ENCODE measurements at regions not wholly inside any gene's neighbourhood (a gene's known extent, or its start where the extent isn't known, plus 50 kb on each side); places are given as distances from the start of the nearest gene placed in this dataset.
"Not testable (repeated sequence)": the region's sequence is repeated elsewhere in the genome, so short reads cannot be mapped to it uniquely, and the experiment has no call there.

GRCh38 chr7:149625340-149625946 lies 127.8 kb upstream of the ZNF746 start:
- TF ChIP-seq SPI1 (IDR thresholded peaks at IDR 0.05; ENCODE audit: borderline replicate concordance, low read depth), result no peak
- peak; percentile 55 for TF ChIP-seq CTCF (IDR thresholded peaks at IDR 0.05; ENCODE audit: insufficient read depth, low read length)
- TF ChIP-seq POLR2AphosphoS5 (IDR thresholded peaks at IDR 0.05; ENCODE audit: low read depth), result no peak
- H3K27ac ChIP-seq (replicated peaks), result peak overlapping the region; percentile 73
- H3K27me3 ChIP-seq (ENCODE audit: insufficient read depth, poor library complexity, severe bottlenecking), result no peaks in the 10 kb centered on the region
- peak overlapping the region; percentile 78; the same call in 1 of the 2 replicates for H3K4me3 ChIP-seq (replicated peaks; ENCODE audit: insufficient read depth, low read length)
- peak; percentile 39 to 65 for DNase-seq (ENCODE audit: low read depth in 1 of 2, low spot score in 1 of 2)

- peak; percentile 42 for TF ChIP-seq CTCF (IDR thresholded peaks at IDR 0.05; ENCODE audit: insufficient read depth, low read length)
- peak; percentile 28 for TF ChIP-seq REST (IDR thresholded peaks at IDR 0.05; ENCODE audit: insufficient replicate concordance, low read depth)
- peak; percentile 71; the same call in 1 of the 2 replicates for TF ChIP-seq POLR2AphosphoS5 (IDR thresholded peaks at IDR 0.05; ENCODE audit: low read depth)
- TF ChIP-seq SPI1 (IDR thresholded peaks at IDR 0.05; ENCODE audit: borderline replicate concordance, low read depth), result no peak
- no peak for TF ChIP-seq GABPA (IDR thresholded peaks at IDR 0.05; ENCODE audit: low read depth)
- H3K27me3 ChIP-seq (ENCODE audit: insufficient read depth, poor library complexity, severe bottlenecking), result no peaks in the 10 kb centered on the region
- peak; percentile 86 to 93 for DNase-seq (ENCODE audit: low read depth in 1 of 2, low spot score in 1 of 2)
- H3K4me3 ChIP-seq (replicated peaks; ENCODE audit: insufficient read depth, low read length), result peak overlapping the region; percentile 78
- H3K27ac ChIP-seq (replicated peaks), result peak overlapping the region; percentile 73
Observed at GRCh38 chr7:149624419-149625339, 127.1 kb upstream of the ZNF746 start.

- TF ChIP-seq CTCF (IDR thresholded peaks at IDR 0.05; ENCODE audit: insufficient read depth, low read length), result no peak
- TF ChIP-seq SPI1 (IDR thresholded peaks at IDR 0.05; ENCODE audit: borderline replicate concordance, low read depth), result no peak
- no peak for TF ChIP-seq GABPA (IDR thresholded peaks at IDR 0.05; ENCODE audit: low read depth)
- no peak for TF ChIP-seq REST (IDR thresholded peaks at IDR 0.05; ENCODE audit: insufficient replicate concordance, low read depth)
- no peak for TF ChIP-seq POLR2AphosphoS5 (IDR thresholded peaks at IDR 0.05; ENCODE audit: low read depth)
- DNase-seq (ENCODE audit: low read depth in 1 of 2, low spot score in 1 of 2), result peak in 1 of 2 experiments; percentile 30
- H3K27me3 ChIP-seq (ENCODE audit: insufficient read depth, poor library complexity, severe bottlenecking), result no peaks in the 10 kb centered on the region
- H3K27ac ChIP-seq (replicated peaks), result peak overlapping the region; percentile 66
- peak overlapping the region; percentile 78 for H3K4me3 ChIP-seq (replicated peaks; ENCODE audit: insufficient read depth, low read length)
Observed at GRCh38 chr7:149624006-149624405, 126.4 kb upstream of the ZNF746 start.

- Histone ChIP-seq H3K4me3 (replicated peaks; ENCODE audit: insufficient read depth, low read length) (peak overlapping the region; percentile 78), H3K27ac (replicated peaks) (peak overlapping the region; percentile 66)
- not testable (repeated sequence) for DNase-seq (ENCODE audit: low read depth in 1 of 2, low spot score in 1 of 2); H3K27me3 ChIP-seq (ENCODE audit: insufficient read depth, poor library complexity, severe bottlenecking)
Observed at GRCh38 chr7:149623262-149623997, 125.8 kb upstream of the ZNF746 start.
